HG03103 (cell line): ENCODE measurements at regions not wholly inside any gene's neighbourhood (a gene's known extent, or its start where the extent isn't known, plus 50 kb on each side); places are given as distances from the start of the nearest gene placed in this dataset.

ENCODE experiments used
- ATAC-seq: cut with Tn5 transposase; IDR thresholded peaks from one replicate; pipeline ENCODE4 v1.9.1; 2021; ENCODE audit warnings: low read depth; ENCODE audit not compliant: unreplicated experiment

GRCh38 chr13:83943530-83944279, 61.4 kb upstream of the SLITRK1 start:
- ATAC-seq: no peak

- no peak for ATAC-seq
Observed at GRCh38 chr13:83941701-83942335, 59.5 kb upstream of the SLITRK1 start.

- no peak for ATAC-seq
Observed at GRCh38 chr13:83940742-83941141, 58.5 kb upstream of the SLITRK1 start.

GRCh38 chr13:83937579-83937978, 55.3 kb upstream of the SLITRK1 start:
- ATAC-seq: no peak

- ATAC-seq: no peak
Observed at GRCh38 chr13:83935566-83935965, 53.3 kb upstream of the SLITRK1 start.
